B cell (primary cell): ENCODE measurements at regions not wholly inside any gene's neighbourhood (a gene's known extent, or its start where the extent isn't known, plus 50 kb on each side); places are given as distances from the start of the nearest gene placed in this dataset.
A peak's percentile ranks its signal among the peaks of the same experiment; 100 is the strongest.

Experiments used
- ATAC-seq: fragments of 200-7000 bp; cut with Tn5 transposase; one replicate; pipeline ENCODE4 v1.10.0; 2021; ENCODE audit warnings: low read depth, mild to moderate bottlenecking, moderate number of reproducible peaks, moderate library complexity
- CTCF ChIA-PET: fragments of 350-600 bp; sonication (Branson Sonifier 250); formaldehyde crosslinking; loops from one replicate; lab custom pipeline; 2021; ENCODE audit warnings: antibody characterized with exemption, inconsistent platforms; lab: Charles Lee
- POLR2A ChIA-PET: fragments of 350-600 bp; sonication (Branson Sonifier 250); formaldehyde crosslinking; loops from one replicate; lab custom pipeline; 2021; ENCODE audit warnings: antibody characterized with exemption; lab: Charles Lee
- DNase-seq: peaks from one replicate; pipeline ENCODE4 v3.0.0; 2013
- H2AFZ ChIP-seq: 2 replicates; pipeline ENCODE4 v1.6.1; 2012; ENCODE audit warnings: mild to moderate bottlenecking, low read depth, low read length; ENCODE audit not compliant: insufficient read depth, poor library complexity, severe bottlenecking
- H3K27ac ChIP-seq, 2 donors: 1 replicate in 1 of 2; 2 replicates in 1 of 2; pipeline ENCODE4 v1.5.1; 2012 to 2013; ENCODE audit warnings: low read length in 2 of 2, mild to moderate bottlenecking in 2 of 2, moderate library complexity in 1 of 2
- H3K27me3 ChIP-seq, 4 experiments: fragments of 200-600 bp in 1 of 4; sonication (generic) in 1 of 4; replicated peaks in 1 of 4; 1 replicate in 2 of 4; 2 replicates in 2 of 4; pipeline versions ENCODE4 v1.6.1 to v1.7.0; 2013 to 2016; ENCODE audit warnings: low read length in 3 of 4, mild to moderate bottlenecking in 2 of 4, mixed read lengths in 1 of 4, moderate library complexity in 1 of 4; ENCODE audit not compliant: insufficient read depth in 4 of 4, control insufficient read depth in 3 of 4; ENCODE audit errors: control extremely low read depth in 1 of 4
- H3K36me3 ChIP-seq, 2 experiments: replicated peaks in 1 of 2; 1 replicate in 1 of 2; 2 replicates in 1 of 2; pipeline versions ENCODE4 v1.6.1 to v1.7.1; 2013; ENCODE audit warnings: low read length in 1 of 2; ENCODE audit not compliant: insufficient read depth in 2 of 2, control insufficient read depth in 1 of 2; ENCODE audit errors: control extremely low read depth in 1 of 2, extremely low read depth in 1 of 2
- H3K4me1 ChIP-seq, 2 donors: fragments of 200-600 bp in 1 of 2; sonication (generic) in 1 of 2; 1 replicate in 1 of 2; 2 replicates in 1 of 2; pipeline versions ENCODE4 v1.5.1 to v1.6.1; 2013 to 2017; ENCODE audit warnings: low read length in 2 of 2; ENCODE audit not compliant: control insufficient read depth in 2 of 2, insufficient read depth in 2 of 2
- H3K4me2 ChIP-seq: replicated peaks from 2 replicates; pipeline ENCODE3; 2012; ENCODE audit warnings: mild to moderate bottlenecking, low read depth, low read length; ENCODE audit not compliant: poor library complexity, severe bottlenecking
- H3K4me3 ChIP-seq, 5 experiments: fragments of 200-600 bp in 1 of 5; sonication (generic) in 1 of 5; 1 replicate in 3 of 5; 2 replicates in 2 of 5; pipeline versions ENCODE4 v1.5.1 to v1.7.0; 2011 to 2016; ENCODE audit warnings: low read length in 4 of 5, mild to moderate bottlenecking in 4 of 5, low read depth in 2 of 5, control low read depth in 1 of 5, moderate library complexity in 1 of 5; ENCODE audit not compliant: insufficient read depth in 1 of 5; ENCODE audit errors: control extremely low read depth in 1 of 5, extremely low read depth in 1 of 5
- H3K79me2 ChIP-seq: fragments of 200-600 bp; sonication (generic); one replicate; pipeline ENCODE4 v1.6.0; 2016; ENCODE audit warnings: low read length; ENCODE audit not compliant: control insufficient read depth, insufficient read depth
- H3K9ac ChIP-seq: fragments of 200-600 bp; sonication (generic); 2 replicates; pipeline ENCODE4 v1.6.1; 2017; ENCODE audit warnings: mild to moderate bottlenecking, low read length, moderate library complexity
- H3K9me3 ChIP-seq, 3 donors: one replicate each; pipeline versions ENCODE4 v1.6.1 to v1.7.1; 2013; ENCODE audit warnings: low read length in 2 of 3; ENCODE audit not compliant: control insufficient read depth in 2 of 3, insufficient read depth in 1 of 3; ENCODE audit errors: control extremely low read depth in 1 of 3
- H4K20me1 ChIP-seq: 2 replicates; pipeline ENCODE4 v1.6.0; 2012; ENCODE audit warnings: mild to moderate bottlenecking, low read length; ENCODE audit not compliant: insufficient read depth, control insufficient read depth, poor library complexity, severe bottlenecking
- H3K27ac Mint-ChIP-seq: one replicate; pipeline ENCODE4 v1.8.0; 2021; ENCODE audit warnings: mixed read lengths
- H3K27me3 Mint-ChIP-seq: one replicate; pipeline ENCODE4 v1.8.0; 2021; ENCODE audit warnings: mixed read lengths
- H3K4me1 Mint-ChIP-seq: one replicate; pipeline ENCODE4 v1.8.0; 2021; ENCODE audit warnings: mixed read lengths
- H3K4me3 Mint-ChIP-seq: one replicate; pipeline ENCODE4 v1.8.0; 2021; ENCODE audit warnings: mixed read lengths
- H3K9me3 Mint-ChIP-seq: one replicate; pipeline ENCODE4 v1.8.0; 2022; ENCODE audit warnings: mixed read lengths; ENCODE audit not compliant: insufficient read depth
- CTCF ChIP-seq: fragments of 200-600 bp; IDR thresholded peaks from one replicate; pipeline ENCODE4 v1.8.0; 2022; ENCODE audit warnings: antibody characterized with exemption, mild to moderate bottlenecking
- EZH2 ChIP-seq: IDR thresholded peaks from 2 replicates; pipeline ENCODE4 v1.6.1; 2012; ENCODE audit warnings: borderline replicate concordance, low read depth, mild to moderate bottlenecking, moderate library complexity, low read length; ENCODE audit not compliant: insufficient read depth, poor library complexity, severe bottlenecking
- WGBS: methylation state at CpG from one replicate; pipeline ENCODE4 v1.1.5; 2013; ENCODE audit warnings: missing lambda C conversion rate; ENCODE audit not compliant: insufficient coverage; 5-methylcytosine and 5-hydroxymethylcytosine counted together
- intact Hi-C: fragments of 100-400 bp; cut with micrococcal nuclease; formaldehyde crosslinking; loops from one replicate; pipeline ENCODE4 v1.10.0; 2022

GRCh38 chr3:159761369-159761768 is 227.3 kb upstream of the IL12A start:
- Histone ChIP-seq H2AFZ (no peak overlapping the region), H3K27me3 (peaks cover 0 to 43% (median 9%) of the 10 kb centered on the region in 4 experiments), H3K4me1 (peaks cover 24 to 25% of the 10 kb centered on the region in 2 donors), H3K79me2 (no peaks in the 10 kb centered on the region), H3K4me3 (no peak overlapping the region), H4K20me1 (no peaks in the 10 kb centered on the region), H3K27ac (no peak overlapping the region), H3K9ac (no peak overlapping the region), H3K9me3 (peaks cover 0 to 4% (median 0%) of the 10 kb centered on the region in 3 donors), H3K4me2 (no peak overlapping the region), H3K36me3 (no peaks in the 10 kb centered on the region)
- ATAC-seq (no peak), DNase-seq (no peak)
- ChIA-PET POLR2A (no interaction called here), CTCF (no interaction called here)
- H3K4me3 Mint-ChIP-seq: no peak overlapping the region
- intact Hi-C loops: no loop called here
- peaks cover 23% of the 10 kb centered on the region for H3K4me1 Mint-ChIP-seq
- H3K27me3 Mint-ChIP-seq: peaks cover 32% of the 10 kb centered on the region
- TF ChIP-seq EZH2: no peak
- no peak for TF ChIP-seq CTCF
- no CpG with 5 or more reads among the region's 1 CpG for WGBS
- no peaks in the 10 kb centered on the region for H3K9me3 Mint-ChIP-seq
- no peak overlapping the region for H3K27ac Mint-ChIP-seq

- DNase-seq (no peak), ATAC-seq (no peak)
- H3K4me2 ChIP-seq: no peak overlapping the region
- Mint-ChIP-seq H3K27ac (no peak overlapping the region), H3K9me3 (no peaks in the 10 kb centered on the region), H3K4me3 (peak overlapping the region; percentile 96), H3K27me3 (peaks cover 37% of the 10 kb centered on the region), H3K4me1 (peaks cover 23% of the 10 kb centered on the region)
- intact Hi-C loops: no loop called here
- H3K36me3 ChIP-seq: no peaks in the 10 kb centered on the region
- H3K4me3 ChIP-seq: no peak overlapping the region
- no peaks in the 10 kb centered on the region for H4K20me1 ChIP-seq
- 93% methylated on average over 3 of the region's 7 CpGs for WGBS
- ChIA-PET CTCF (no interaction called here), POLR2A (no interaction called here)
- peaks cover 24 to 25% of the 10 kb centered on the region in 2 donors for H3K4me1 ChIP-seq
- H3K9me3 ChIP-seq: peaks cover 0 to 3% (median 0%) of the 10 kb centered on the region in 3 donors
- no peak overlapping the region for H3K27ac ChIP-seq
- H3K9ac ChIP-seq: no peak overlapping the region
- H2AFZ ChIP-seq: no peak overlapping the region
- no peak for TF ChIP-seq CTCF
- no peak for TF ChIP-seq EZH2
- H3K79me2 ChIP-seq: no peaks in the 10 kb centered on the region
- peaks cover 0 to 43% (median 12%) of the 10 kb centered on the region in 4 experiments for H3K27me3 ChIP-seq
These were observed 226.6 kb upstream of the IL12A start for GRCh38 chr3:159761848-159762635.
